Caco-2 (cell line): ENCODE measurements at regions not wholly inside any gene's neighbourhood (a gene's known extent, or its start where the extent isn't known, plus 50 kb on each side); places are given as distances from the start of the nearest gene placed in this dataset.
A peak's percentile ranks its signal among the peaks of the same experiment; 100 is the strongest.
"Not testable (repeated sequence)": the region's sequence is repeated elsewhere in the genome, so short reads cannot be mapped to it uniquely, and the experiment has no call there.

Source experiments
- BruUV-seq: library from RNA; stranded (reverse); fragments of 400-500 nt; replicated peaks from 2 replicates; lab custom pipeline; 2021; lab: Mats Ljungman, UMichigan
- CTCF ChIA-PET: fragments of 300-600 bp; sonication (Branson Sonifier 250); formaldehyde crosslinking; loops from one replicate; lab custom pipeline; 2022; ENCODE audit warnings: antibody characterized with exemption; lab: Charles Lee
- POLR2A ChIA-PET: fragments of 300-600 bp; sonication (Branson Sonifier 250); formaldehyde crosslinking; loops from one replicate; lab custom pipeline; 2022; ENCODE audit warnings: antibody characterized with exemption; lab: Charles Lee
- DNase-seq, 2 experiments: peaks; one replicate each; pipeline versions ENCODE4 v3.0.0 to v3.0.0-alpha.2; 2020 to 2022
- H3K27me3 ChIP-seq: replicated peaks from 2 replicates; pipeline ENCODE4 v1.6.0; 2011; ENCODE audit warnings: low read length; ENCODE audit not compliant: control insufficient read depth, insufficient read depth
- H3K36me3 ChIP-seq: 2 replicates; pipeline ENCODE4 v1.5.1; 2011; ENCODE audit warnings: low read length; ENCODE audit not compliant: control insufficient read depth, insufficient read depth
- H3K4me1 ChIP-seq: fragments of 250-450 bp; sonication (Bioruptor Pico); 2 replicates; pipeline ENCODE4 v1.5.1; 2020; ENCODE audit warnings: mild to moderate bottlenecking
- H3K4me3 ChIP-seq: 2 replicates; pipeline ENCODE4 v1.5.1; 2011; ENCODE audit warnings: low read depth, mild to moderate bottlenecking, control low read depth, low read length
- H3K9me3 ChIP-seq: fragments of 250-450 bp; sonication (Bioruptor Pico); 2 replicates; pipeline ENCODE4 v1.5.1; 2020; ENCODE audit warnings: mild to moderate bottlenecking, moderate library complexity
- H3K27ac Mint-ChIP-seq: one replicate; pipeline ENCODE4 v1.8.0; 2022; ENCODE audit warnings: mixed read lengths; ENCODE audit not compliant: unreplicated experiment
- H3K27me3 Mint-ChIP-seq: one replicate; pipeline ENCODE4 v1.8.0; 2022; ENCODE audit warnings: mixed read lengths; ENCODE audit not compliant: insufficient read depth, unreplicated experiment
- H3K36me3 Mint-ChIP-seq: one replicate; pipeline ENCODE4 v1.8.0; 2022; ENCODE audit warnings: mild to moderate bottlenecking, mixed read lengths; ENCODE audit not compliant: insufficient read depth, unreplicated experiment
- H3K4me1 Mint-ChIP-seq: one replicate; pipeline ENCODE4 v1.8.0; 2022; ENCODE audit warnings: low read depth, mixed read lengths; ENCODE audit not compliant: unreplicated experiment
- H3K4me3 Mint-ChIP-seq: one replicate; pipeline ENCODE4 v1.8.0; 2022; ENCODE audit warnings: mild to moderate bottlenecking, moderate library complexity, mixed read lengths; ENCODE audit not compliant: unreplicated experiment
- H3K9me3 Mint-ChIP-seq: one replicate; pipeline ENCODE4 v1.8.0; 2022; ENCODE audit warnings: mixed read lengths; ENCODE audit not compliant: unreplicated experiment
- intact Hi-C: fragments of 100-400 bp; cut with micrococcal nuclease; formaldehyde crosslinking; loops from one replicate; pipeline ENCODE4 v1.10.0; 2022; ENCODE audit not compliant: unreplicated experiment

DNA sequence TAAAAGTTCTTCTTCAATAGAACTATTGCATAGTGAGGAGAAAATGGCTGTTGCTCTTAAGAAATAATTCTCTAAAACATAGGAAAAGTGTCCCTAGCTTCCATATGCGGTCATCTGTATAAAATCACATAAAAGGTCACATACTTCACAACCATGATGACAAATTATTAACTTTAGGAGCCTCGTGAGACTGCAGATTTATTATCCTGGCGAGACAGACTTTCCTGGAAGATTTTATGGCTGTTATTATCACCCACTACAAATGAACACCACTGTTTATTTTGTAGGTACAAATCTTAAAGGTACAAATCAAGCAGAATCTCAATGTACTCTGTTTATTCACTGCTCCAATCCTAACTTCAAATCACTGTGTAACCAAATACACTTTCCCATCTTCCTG, 55.0 kb upstream of the AGAP4 start:
- BruUV-seq, H3K9me3 Mint-ChIP-seq, H3K27me3 Mint-ChIP-seq, POLR2A ChIA-PET, H3K27ac Mint-ChIP-seq, H3K9me3 ChIP-seq, intact Hi-C loops, H3K4me1 Mint-ChIP-seq, H3K27me3 ChIP-seq, H3K36me3 ChIP-seq, H3K4me3 Mint-ChIP-seq, H3K36me3 Mint-ChIP-seq, CTCF ChIA-PET, H3K4me3 ChIP-seq, H3K4me1 ChIP-seq, DNase-seq: not testable (repeated sequence)

DNA sequence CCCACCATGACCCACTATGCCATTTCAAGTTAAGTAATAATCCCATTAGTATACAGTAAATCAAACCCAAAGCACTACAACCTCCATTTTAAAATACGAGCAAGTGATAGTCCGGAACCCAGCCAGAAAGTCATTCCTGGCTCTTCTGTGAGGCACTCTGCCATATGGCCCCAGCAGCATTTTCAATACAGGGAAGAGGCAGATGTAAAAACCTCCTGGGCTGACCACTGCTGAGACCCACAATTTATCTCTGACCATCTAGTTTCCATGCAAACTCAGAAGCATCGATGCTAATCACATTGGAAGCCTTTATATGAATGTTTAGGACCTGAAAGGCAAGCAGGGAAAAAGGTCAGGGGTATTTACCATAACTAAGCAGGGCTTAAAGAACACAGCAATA, 56.3 kb upstream of the AGAP4 start:
- H3K27me3 Mint-ChIP-seq, H3K27me3 ChIP-seq, H3K4me1 ChIP-seq, H3K36me3 Mint-ChIP-seq, H3K9me3 Mint-ChIP-seq, CTCF ChIA-PET, H3K36me3 ChIP-seq, POLR2A ChIA-PET, H3K4me3 ChIP-seq, H3K27ac Mint-ChIP-seq, H3K4me1 Mint-ChIP-seq, DNase-seq, H3K9me3 ChIP-seq, H3K4me3 Mint-ChIP-seq, intact Hi-C loops, BruUV-seq: not testable (repeated sequence)

DNA sequence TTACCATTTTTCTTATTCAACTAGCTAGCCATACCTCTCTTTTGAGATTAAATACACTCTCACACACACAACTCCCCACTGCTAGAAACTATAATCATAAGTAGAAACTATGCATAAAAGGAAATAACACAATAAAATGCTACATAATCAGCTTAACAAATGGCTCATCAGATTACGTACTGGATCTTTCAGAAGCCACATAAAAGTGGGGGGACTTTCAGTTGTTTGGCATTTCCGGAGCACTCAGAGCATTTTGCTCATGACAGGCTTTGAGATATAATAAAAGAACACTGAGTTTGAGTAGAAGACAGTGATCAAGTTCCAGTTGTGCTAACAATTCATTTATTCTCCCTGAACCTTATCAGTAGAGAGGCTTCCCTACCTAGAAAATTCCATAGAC, 56.8 kb upstream of the AGAP4 start:
- H3K9me3 Mint-ChIP-seq, H3K27ac Mint-ChIP-seq, H3K4me1 Mint-ChIP-seq, H3K4me3 Mint-ChIP-seq, CTCF ChIA-PET, POLR2A ChIA-PET, H3K4me1 ChIP-seq, H3K36me3 ChIP-seq, H3K4me3 ChIP-seq, H3K27me3 Mint-ChIP-seq, H3K9me3 ChIP-seq, H3K27me3 ChIP-seq, H3K36me3 Mint-ChIP-seq, DNase-seq, BruUV-seq, intact Hi-C loops: not testable (repeated sequence)

DNA sequence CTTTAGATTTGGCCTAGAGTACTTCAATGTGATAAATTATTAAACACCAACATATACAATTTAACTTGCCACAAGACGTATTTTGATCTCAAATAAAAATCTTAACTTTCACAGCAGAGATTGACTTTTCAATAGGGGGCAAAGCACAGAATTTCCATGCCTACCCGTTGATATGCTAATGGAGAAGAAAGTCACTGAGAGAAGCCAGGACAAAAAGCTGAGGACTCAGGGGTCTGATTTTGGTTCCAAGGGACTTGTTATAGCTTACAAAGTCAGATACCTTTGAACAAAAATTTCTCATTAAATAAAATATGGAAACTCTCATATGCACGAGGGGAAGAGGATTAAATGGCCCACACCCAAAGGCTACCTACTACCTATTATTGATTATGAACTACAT, 59.1 kb upstream of the TIMM23 start:
- H3K36me3 Mint-ChIP-seq, CTCF ChIA-PET, H3K4me1 ChIP-seq, H3K9me3 ChIP-seq, POLR2A ChIA-PET, H3K36me3 ChIP-seq, DNase-seq, H3K9me3 Mint-ChIP-seq, H3K4me3 ChIP-seq, H3K4me3 Mint-ChIP-seq, H3K27me3 ChIP-seq, intact Hi-C loops, H3K27me3 Mint-ChIP-seq, BruUV-seq, H3K27ac Mint-ChIP-seq: not testable (repeated sequence)
- peaks cover 14% of the 10 kb centered on the region for H3K4me1 Mint-ChIP-seq

DNA sequence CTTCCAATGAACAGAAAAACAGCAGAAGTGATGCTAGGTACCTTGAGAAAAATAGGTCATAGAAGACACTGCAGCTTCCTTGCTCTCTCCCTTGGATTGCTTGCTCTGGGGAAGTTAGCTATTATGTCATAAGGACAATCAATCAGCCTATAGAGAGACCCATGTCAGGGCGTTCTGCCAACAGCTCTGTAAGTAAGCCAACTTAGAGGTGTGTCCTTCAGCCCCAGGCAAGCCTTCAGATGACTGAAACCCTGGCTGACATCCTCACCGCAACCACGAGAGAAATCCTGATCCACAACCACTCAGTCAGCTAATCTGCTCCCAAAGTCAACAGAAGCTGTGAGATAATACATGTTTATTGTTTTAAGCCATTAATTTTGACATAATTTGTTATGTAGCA, 57.5 kb upstream of the TIMM23 start:
- peaks cover 14% of the 10 kb centered on the region for H3K4me1 Mint-ChIP-seq
- DNase-seq, H3K4me1 ChIP-seq, H3K27ac Mint-ChIP-seq, intact Hi-C loops, H3K9me3 Mint-ChIP-seq, POLR2A ChIA-PET, BruUV-seq, H3K4me3 ChIP-seq, H3K4me3 Mint-ChIP-seq, H3K9me3 ChIP-seq, CTCF ChIA-PET, H3K27me3 ChIP-seq, H3K27me3 Mint-ChIP-seq, H3K36me3 ChIP-seq: not testable (repeated sequence)
- H3K36me3 Mint-ChIP-seq, result peaks cover 11% of the 10 kb centered on the region

DNA sequence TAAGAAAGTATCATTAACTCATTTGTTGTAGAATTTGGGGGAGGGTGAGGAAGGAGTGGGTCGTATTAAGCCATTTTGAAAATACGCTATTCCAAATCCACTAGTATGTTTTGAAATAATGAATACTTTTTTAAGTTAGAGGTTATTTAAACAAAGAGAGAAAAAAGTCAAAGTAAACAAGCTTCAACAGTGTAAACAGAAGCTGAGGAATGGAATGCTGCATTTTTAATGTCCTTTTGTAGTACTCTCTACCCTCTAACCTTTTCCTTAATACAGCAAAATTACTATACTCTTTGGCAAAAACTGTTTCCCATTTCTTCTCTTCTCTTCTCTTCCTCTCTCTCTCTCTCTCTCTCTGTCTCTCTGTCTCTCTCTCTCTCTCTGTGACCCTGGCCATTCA, 56.7 kb upstream of the TIMM23 start:
- intact Hi-C loops, H3K4me1 ChIP-seq, CTCF ChIA-PET, H3K36me3 ChIP-seq, H3K4me3 ChIP-seq, POLR2A ChIA-PET, H3K27me3 ChIP-seq, H3K9me3 ChIP-seq, BruUV-seq, DNase-seq, H3K9me3 Mint-ChIP-seq, H3K27me3 Mint-ChIP-seq: not testable (repeated sequence)
- Mint-ChIP-seq H3K27ac (peak overlapping the region; percentile 22), H3K4me1 (peaks cover 14% of the 10 kb centered on the region), H3K4me3 (peak overlapping the region; percentile 1), H3K36me3 (peaks cover 12% of the 10 kb centered on the region)
